ENCODE measurements at regions not wholly inside any gene's neighbourhood (a gene's known extent, or its start where the extent isn't known, plus 50 kb on each side); places are given as distances from the start of the nearest gene placed in this dataset.
"Not testable (repeated sequence)": the region's sequence is repeated elsewhere in the genome, so short reads cannot be mapped to it uniquely, and the experiment has no call there.

DNA sequence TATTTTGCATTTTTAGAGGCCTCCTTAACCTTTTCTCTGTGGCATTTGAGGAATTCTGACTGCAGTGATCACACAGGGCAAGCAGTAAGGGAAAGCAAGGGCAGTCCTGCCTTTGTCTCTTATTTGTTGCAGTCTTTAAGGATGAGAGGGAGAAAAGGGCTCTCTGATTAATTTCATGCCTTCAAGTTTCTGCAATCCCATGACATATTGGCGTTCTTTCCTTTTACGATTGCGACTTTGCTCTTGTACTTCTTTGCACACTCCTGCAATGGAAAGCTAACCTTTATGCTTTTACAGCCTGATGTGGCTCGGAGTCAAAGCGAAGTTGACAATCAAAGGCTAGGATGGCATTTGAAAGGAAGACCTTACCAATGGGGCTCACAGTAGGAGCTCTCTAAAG lies 698.4 kb downstream of the DNAH5 start:
- DNase-seq: no peak

DNA sequence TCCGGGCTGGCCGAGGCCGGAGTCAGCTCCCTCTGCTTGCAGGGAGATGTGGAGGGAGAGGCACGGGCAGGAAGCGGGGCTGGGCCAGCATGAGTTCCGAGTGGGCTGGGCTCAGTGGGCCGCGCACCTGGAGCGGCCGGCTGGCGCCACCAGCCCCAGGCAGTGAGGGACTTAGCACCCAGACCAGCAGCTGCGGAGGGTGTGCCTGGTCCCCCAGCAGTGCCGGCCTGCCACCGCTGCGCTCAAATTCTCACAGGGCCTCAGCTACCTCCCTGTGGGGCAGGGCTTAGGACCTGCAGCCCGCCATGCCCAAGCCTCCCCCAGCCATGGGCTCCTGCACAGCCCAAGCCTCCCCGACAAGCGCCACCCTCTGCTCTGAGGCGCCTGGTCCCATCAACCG lies 700.3 kb downstream of the DNAH5 start:
- no peak for DNase-seq

DNA sequence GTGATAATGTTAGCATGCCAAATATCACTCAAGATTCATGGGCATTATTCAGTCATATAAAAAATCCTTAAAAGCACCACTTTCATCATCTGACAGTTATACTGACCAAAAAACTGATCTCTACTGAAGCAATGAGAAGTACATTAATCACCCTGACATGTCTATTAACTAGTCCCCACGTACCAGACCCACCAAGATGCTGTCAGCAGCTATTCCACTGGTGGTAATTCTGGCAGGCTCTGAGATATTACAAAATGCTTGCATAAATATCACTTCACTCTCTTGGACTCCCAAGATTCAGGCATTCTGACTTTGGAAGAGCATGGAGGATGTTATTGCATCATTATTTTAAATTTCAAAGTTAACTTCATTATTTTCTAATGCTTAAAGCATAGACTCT lies 717.0 kb downstream of the DNAH5 start:
- no peak for DNase-seq

GRCh38 chr5:13218518-13218917 lies 726.0 kb downstream of the DNAH5 start:
- no peak for DNase-seq

GRCh38 chr5:13217636-13218035 lies 726.9 kb downstream of the DNAH5 start:
- no peak for DNase-seq

DNA sequence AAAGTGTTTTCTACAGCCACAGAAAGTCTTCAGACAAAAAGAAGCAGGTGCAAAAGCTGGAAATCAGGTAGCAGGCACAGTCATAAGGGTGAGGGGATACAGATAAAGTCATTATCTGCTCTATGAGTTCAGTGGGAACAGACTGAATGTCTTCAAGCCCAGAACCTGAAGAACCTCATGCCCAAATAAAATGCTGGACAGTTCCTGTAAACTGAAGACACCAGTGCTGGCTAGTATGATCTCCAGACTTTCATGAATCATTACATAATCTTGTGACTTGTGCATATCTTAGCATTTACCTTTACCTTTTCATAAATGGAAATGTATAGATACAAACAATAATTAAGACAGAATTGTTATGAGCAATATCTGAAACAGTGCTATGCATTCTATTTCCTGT lies 728.7 kb downstream of the DNAH5 start:
- DNase-seq: no peak

DNA sequence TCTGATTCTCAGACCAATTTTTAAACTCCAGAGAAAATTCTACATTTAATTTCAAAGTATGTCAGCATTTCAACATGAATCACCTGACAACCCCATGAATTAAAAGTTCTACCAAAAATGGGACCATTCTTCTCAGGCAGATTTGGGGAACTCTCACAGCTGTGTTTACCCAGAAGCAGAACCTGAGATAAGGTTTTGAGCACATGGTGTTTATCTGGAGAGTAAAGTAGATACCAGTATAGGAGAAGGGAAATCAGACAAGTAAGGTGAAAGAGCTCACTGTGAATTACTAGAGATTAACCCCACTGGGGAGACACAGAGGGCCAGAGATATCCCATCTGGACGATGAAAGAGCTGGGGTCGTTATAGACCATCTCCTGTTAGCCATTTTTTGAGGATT lies 729.1 kb downstream of the DNAH5 start:
- no peak for DNase-seq

DNA sequence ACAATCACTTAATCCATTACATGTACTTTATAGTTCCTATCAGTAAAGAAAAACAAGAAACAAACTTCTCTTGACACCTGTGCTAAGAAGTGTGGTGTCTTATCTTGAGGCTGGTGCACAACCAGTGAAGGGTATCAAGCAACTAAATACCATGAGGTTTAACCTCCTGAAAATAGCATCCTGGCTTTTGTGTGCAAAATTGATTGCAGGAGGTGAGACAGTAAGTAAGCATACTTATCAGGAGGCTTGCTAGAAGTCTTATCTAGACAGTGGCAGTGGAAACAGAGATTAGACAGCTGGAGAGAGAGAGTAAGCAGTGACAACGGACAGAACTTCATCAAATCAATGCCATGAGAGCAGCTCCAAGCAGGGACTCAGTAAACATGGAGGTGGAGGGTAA lies 730.3 kb downstream of the DNAH5 start:
- DNase-seq: no peak

DNA sequence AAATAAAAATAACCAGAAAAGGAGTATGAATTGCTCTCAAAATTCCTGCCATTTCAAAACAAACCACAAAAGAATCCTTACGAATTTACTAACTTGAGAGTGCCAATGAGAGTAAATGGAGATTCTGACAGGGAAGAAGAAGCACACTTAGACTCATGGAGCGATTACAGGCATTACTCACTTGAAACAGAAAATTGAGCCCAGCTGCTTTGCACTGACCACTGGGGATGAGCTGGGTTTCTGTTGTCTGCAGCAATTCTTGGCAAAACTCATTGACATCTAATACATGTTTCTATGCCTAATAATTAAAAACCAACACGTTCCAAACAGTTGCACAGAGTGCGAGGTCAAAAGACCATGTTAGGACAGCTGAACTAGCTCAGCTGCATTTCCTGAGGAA lies 731.6 kb downstream of the DNAH5 start:
- DNase-seq: no peak

- DNase-seq: no peak
These were observed 733.4 kb downstream of the DNAH5 start for GRCh38 chr5:13211064-13211463.

DNA sequence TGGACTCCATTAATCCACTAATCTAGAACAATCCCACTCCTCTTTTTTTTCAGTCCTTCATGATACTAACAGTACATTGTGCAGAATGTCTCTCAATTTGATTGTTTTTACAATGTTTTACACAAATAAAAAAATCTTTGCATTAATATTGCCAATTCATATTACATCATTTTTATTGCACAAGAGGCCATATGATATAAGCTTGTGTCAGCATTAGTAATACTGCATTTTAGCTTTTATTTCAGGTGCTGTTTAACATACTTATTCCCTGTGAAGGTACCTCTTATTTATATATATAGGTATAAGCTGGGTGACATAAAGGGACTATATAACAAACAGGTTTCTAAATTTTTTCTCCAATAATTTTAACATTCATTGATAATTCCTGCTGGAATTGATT lies 737.4 kb downstream of the DNAH5 start:
- no peak for DNase-seq

DNA sequence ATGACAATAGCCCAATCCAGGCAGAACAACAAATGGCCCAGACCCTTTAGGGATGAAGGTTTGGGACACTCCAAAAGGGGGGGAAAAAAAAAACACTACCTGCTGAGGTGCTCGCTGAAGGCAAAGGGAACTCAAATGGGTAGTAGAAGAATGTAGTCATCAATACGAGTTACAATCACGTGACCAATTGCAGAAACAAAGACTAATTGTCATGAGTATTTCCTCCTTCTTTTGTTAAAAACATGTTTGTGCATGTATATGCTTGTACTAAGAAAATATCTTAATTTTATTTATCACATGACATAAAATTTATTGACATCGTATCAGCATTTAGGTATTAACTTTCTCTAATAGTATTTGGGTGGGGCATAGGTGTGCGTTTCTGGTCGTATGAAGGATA lies 743.5 kb downstream of the DNAH5 start:
- DNase-seq: no peak

DNA sequence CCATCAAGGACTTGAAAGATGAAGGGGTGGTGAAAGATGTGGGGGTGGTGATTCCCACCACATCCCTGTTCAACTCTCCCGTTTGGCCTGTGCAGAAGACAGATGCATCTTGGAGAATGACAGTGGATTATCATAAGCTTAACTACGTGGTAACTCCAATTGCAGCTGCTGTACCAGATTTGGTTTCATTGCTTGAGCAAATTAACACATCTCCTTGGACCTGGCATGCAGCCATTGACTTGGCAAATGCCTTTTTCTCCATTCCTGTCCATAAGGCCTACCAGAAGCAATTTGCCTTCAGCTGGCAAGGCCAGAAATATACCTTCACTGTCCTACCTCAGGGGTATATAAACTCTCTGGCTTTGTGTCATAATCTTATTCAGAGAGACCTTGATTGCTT lies 746.3 kb downstream of the DNAH5 start:
- not testable (repeated sequence) for DNase-seq

GRCh38 chr5:13189532-13189931 lies 755.0 kb downstream of the DNAH5 start:
- DNase-seq: no peak

DNA sequence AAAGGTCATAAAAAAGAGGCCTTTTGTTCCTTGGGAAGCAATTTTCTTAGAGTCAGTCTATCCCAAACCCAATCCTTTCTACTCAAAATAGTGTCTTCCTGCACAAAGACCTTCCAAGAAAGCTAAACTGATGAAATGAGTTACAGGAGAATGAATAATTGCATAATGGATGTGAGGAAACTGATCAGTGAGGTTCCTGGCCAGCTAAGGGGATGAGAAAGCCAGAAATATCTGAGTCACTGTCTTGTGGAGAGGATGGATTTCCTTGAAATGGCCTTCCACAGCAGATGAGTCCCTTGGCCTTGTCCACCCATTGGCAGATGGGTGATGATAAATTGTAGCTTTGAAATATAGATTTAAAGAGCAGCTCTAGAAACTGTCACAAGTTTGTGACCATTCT lies 756.1 kb downstream of the DNAH5 start:
- no peak for DNase-seq

GRCh38 chr5:13187186-13187585 lies 757.3 kb downstream of the DNAH5 start:
- DNase-seq: no peak

DNA sequence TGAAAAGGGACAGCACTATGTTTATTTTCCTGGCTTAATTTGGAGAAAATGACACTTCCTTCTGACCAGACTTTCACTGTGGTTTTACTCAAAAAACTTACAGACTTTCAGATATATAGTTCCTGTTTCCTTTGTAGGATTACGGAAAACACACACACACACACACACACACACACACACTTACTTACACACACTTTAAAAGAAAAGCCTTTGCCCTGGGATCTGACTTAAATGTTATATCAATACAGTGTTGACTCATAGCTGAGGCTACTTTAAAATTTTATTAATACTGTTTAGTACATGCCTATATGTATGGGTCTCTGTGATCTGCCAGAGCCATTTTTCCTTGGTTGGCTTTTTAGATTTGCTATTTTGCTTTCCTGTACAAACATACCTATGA lies 758.3 kb downstream of the DNAH5 start:
- no peak for DNase-seq

- no peak for DNase-seq
These were observed 764.9 kb downstream of the DNAH5 start for GRCh38 chr5:13179407-13180087.

DNA sequence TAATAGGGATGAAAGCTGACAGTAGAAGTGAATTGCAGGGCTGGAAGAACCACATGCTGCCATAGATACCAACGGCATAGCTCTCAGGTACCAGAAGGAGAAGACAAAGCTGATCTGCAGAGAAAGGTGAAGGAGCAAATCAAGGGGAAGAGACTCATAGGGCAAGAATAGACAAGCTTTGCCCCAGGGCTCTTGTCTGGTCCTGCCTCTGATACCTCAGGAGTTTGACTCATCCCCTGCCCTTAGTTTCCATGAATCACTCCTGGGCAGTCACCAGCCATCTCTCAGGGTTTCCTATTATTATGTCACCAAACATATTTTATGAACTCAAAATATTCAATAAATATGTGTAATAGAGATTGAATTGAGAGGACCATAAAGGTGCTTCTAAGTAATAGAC lies 800.9 kb downstream of the DNAH5 start:
- DNase-seq: no peak

- DNase-seq: no peak
These were observed 801.3 kb downstream of the DNAH5 start for GRCh38 chr5:13143214-13143613.

GRCh38 chr5:13133951-13134350 lies 810.5 kb downstream of the DNAH5 start:
- DNase-seq: no peak

- no peak for DNase-seq
These were observed 829.0 kb downstream of the DNAH5 start for GRCh38 chr5:13115476-13115875.

DNA sequence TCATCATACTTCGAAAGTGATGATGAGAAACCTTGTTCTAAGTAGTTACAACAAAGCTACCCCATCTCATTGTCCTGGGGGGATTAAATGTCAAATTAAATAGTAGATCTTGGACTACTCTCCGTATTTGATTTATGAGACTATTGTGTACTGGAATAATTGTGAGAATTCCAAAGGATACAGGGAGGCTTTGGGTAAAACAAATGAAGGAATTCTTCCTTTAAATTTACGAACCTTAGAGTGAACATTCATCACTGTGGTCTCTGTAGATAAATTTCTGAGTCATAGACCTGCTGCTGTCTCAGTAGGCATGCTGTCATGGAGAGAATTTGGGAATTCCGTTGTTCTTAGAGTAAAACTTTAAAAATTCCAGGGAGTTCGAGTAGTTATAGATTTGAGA lies 836.2 kb downstream of the DNAH5 start:
- DNase-seq: no peak

- no peak for DNase-seq
These were observed 837.0 kb downstream of the DNAH5 start for GRCh38 chr5:13107537-13107936.

All from hypothalamus (tissue), 51 donors.